CD14-positive monocyte (primary cell): ENCODE measurements at regions not wholly inside any gene's neighbourhood (a gene's known extent, or its start where the extent isn't known, plus 50 kb on each side); places are given as distances from the start of the nearest gene placed in this dataset.

Experiments used
- DNase-seq, 3 donors: peaks; one replicate each; pipeline ENCODE4 v3.0.0-alpha.2; 2011 to 2022
- H2AFZ ChIP-seq: 2 replicates; pipeline ENCODE4 v1.6.0; 2012; ENCODE audit warnings: mild to moderate bottlenecking, low read depth, low read length, inconsistent platforms; ENCODE audit not compliant: insufficient read depth, poor library complexity, severe bottlenecking
- H3K27ac ChIP-seq, 2 donors: 1 replicate in 1 of 2; 2 replicates in 1 of 2; pipeline ENCODE4 v1.5.1; 2012 to 2013; ENCODE audit warnings: low read length in 2 of 2, control low read depth in 1 of 2, inconsistent platforms in 1 of 2, low read depth in 1 of 2, mild to moderate bottlenecking in 1 of 2
- H3K27me3 ChIP-seq, 2 donors: one replicate each; pipeline versions ENCODE4 v1.6.0 to v1.6.1; 2011 to 2013; ENCODE audit warnings: low read length in 2 of 2; ENCODE audit not compliant: control insufficient read depth in 2 of 2, insufficient read depth in 2 of 2
- H3K36me3 ChIP-seq, 2 donors: replicated peaks in 1 of 2; 1 replicate in 1 of 2; 2 replicates in 1 of 2; pipeline versions ENCODE4 v1.5.1 to v1.6.1; 2012 to 2013; ENCODE audit warnings: low read length in 2 of 2, control low read depth in 1 of 2, inconsistent platforms in 1 of 2, mild to moderate bottlenecking in 1 of 2; ENCODE audit not compliant: insufficient read depth in 2 of 2, control insufficient read depth in 1 of 2
- H3K4me1 ChIP-seq, 2 donors: 1 replicate in 1 of 2; 2 replicates in 1 of 2; pipeline versions ENCODE4 v1.5.1 to v1.6.1; 2012 to 2013; ENCODE audit warnings: low read length in 2 of 2, control low read depth in 1 of 2, inconsistent platforms in 1 of 2, mild to moderate bottlenecking in 1 of 2, moderate library complexity in 1 of 2; ENCODE audit not compliant: insufficient read depth in 2 of 2, control insufficient read depth in 1 of 2
- H3K4me2 ChIP-seq: replicated peaks from 2 replicates; pipeline ENCODE3; 2012; ENCODE audit warnings: low read length, moderate library complexity, mild to moderate bottlenecking; ENCODE audit not compliant: poor library complexity, severe bottlenecking; ENCODE audit errors: extremely low read depth
- H3K4me3 ChIP-seq, 3 experiments: fragments of 200-600 bp in 1 of 3; sonication (generic) in 1 of 3; replicated peaks in 1 of 3; 1 replicate in 2 of 3; 2 replicates in 1 of 3; pipeline ENCODE4 v1.5.1; 2011 to 2013; ENCODE audit warnings: low read length in 3 of 3, mild to moderate bottlenecking in 3 of 3, control low read depth in 2 of 3, low read depth in 2 of 3, inconsistent platforms in 1 of 3, moderate library complexity in 1 of 3
- H3K79me2 ChIP-seq: 2 replicates; pipeline ENCODE4 v1.6.0; 2012; ENCODE audit warnings: mild to moderate bottlenecking, control low read depth, inconsistent platforms, low read length, moderate library complexity; ENCODE audit not compliant: insufficient read depth
- H3K9ac ChIP-seq: 2 replicates; pipeline ENCODE4 v1.6.0; 2017; ENCODE audit warnings: low read length, mild to moderate bottlenecking; ENCODE audit not compliant: insufficient read depth, poor library complexity, severe bottlenecking
- H3K9me3 ChIP-seq, 2 donors: replicated peaks in 1 of 2; 1 replicate in 1 of 2; 2 replicates in 1 of 2; pipeline versions ENCODE4 v1.5.1 to v1.6.1; 2012 to 2013; ENCODE audit warnings: low read length in 2 of 2, control low read depth in 1 of 2; ENCODE audit not compliant: control insufficient read depth in 1 of 2, insufficient read depth in 1 of 2
- H4K20me1 ChIP-seq: 2 replicates; pipeline ENCODE4 v1.6.0; 2012; ENCODE audit warnings: mild to moderate bottlenecking, low read length, control low read depth, moderate library complexity; ENCODE audit not compliant: insufficient read depth
- H3K27ac Mint-ChIP-seq, 7 donors: one replicate each; pipeline ENCODE4 v1.8.0; 2020; ENCODE audit warnings: mild to moderate bottlenecking in 7 of 7, mixed read lengths in 7 of 7, moderate library complexity in 6 of 7, inconsistent platforms in 2 of 7
- H3K27me3 Mint-ChIP-seq, 3 donors: one replicate each; pipeline ENCODE4 v1.8.0; 2021 to 2022; ENCODE audit warnings: low read depth in 3 of 3, mild to moderate bottlenecking in 3 of 3, mixed read lengths in 3 of 3, moderate library complexity in 3 of 3, inconsistent platforms in 1 of 3
- H3K36me3 Mint-ChIP-seq, 2 donors: one replicate each; pipeline ENCODE4 v1.8.0; 2020; ENCODE audit warnings: mixed read lengths in 2 of 2, inconsistent platforms in 1 of 2, mild to moderate bottlenecking in 1 of 2
- H3K4me1 Mint-ChIP-seq: one replicate; pipeline ENCODE4 v1.8.0; 2020; ENCODE audit warnings: mild to moderate bottlenecking, mixed read lengths
- H3K4me3 Mint-ChIP-seq, 2 donors: one replicate each; pipeline ENCODE4 v1.8.0; 2020; ENCODE audit warnings: mild to moderate bottlenecking in 2 of 2, mixed read lengths in 2 of 2, moderate library complexity in 1 of 2
- H3K9me3 Mint-ChIP-seq, 7 donors: one replicate each; pipeline ENCODE4 v1.8.0; 2020 to 2022; ENCODE audit warnings: mixed read lengths in 7 of 7, mild to moderate bottlenecking in 6 of 7, moderate library complexity in 6 of 7, inconsistent platforms in 2 of 7
- WGBS: methylation state at CpG from one replicate; pipeline ENCODE4 v1.1.5; 2013; ENCODE audit warnings: missing lambda C conversion rate; ENCODE audit not compliant: insufficient coverage; 5-methylcytosine and 5-hydroxymethylcytosine counted together
- intact Hi-C, 2 donors: fragments of 100-400 bp; cut with micrococcal nuclease; formaldehyde crosslinking; loops; one replicate each; pipeline versions ENCODE4 v1.15.0 to v1.15.1; 2023
- TF ChIP-seq, protein P1 (sequence below): fragments of 200-600 bp; IDR thresholded peaks from one replicate; pipeline ENCODE4 v1.8.0; 2022; ENCODE audit warnings: antibody characterized with exemption, mild to moderate bottlenecking

DNA sequence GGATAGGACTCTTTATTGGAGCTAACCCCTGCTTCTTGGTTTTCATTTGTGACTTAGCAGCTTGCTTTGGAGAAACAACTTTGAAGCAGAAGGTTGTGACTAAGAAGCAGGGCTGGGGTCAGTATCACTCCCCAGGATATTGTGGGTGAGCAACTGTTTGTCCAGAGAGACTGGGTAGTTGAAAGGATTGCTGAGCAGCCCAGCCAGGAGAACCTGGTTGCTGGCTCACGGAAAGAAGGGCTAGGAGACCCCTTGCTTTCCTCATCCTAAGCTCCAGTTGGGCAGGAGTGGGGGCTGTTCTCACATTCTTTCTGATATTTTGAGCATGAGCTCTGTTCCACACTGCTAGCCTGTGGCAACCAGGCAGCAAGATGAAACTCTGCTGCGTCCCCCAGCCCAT lies 151.2 kb downstream of the CBLN1 start:
- Histone ChIP-seq H2AFZ (no peak overlapping the region), H3K4me2 (no peak overlapping the region), H3K4me1 (no peaks in the 10 kb centered on the region), H3K9me3 (no peaks in the 10 kb centered on the region), H3K36me3 (no peaks in the 10 kb centered on the region), H4K20me1 (no peaks in the 10 kb centered on the region), H3K27me3 (no peaks in the 10 kb centered on the region), H3K79me2 (no peaks in the 10 kb centered on the region), H3K27ac (no peak overlapping the region), H3K4me3 (no peak overlapping the region), H3K9ac (no peak overlapping the region)
- TF ChIP-seq, protein P1, sequence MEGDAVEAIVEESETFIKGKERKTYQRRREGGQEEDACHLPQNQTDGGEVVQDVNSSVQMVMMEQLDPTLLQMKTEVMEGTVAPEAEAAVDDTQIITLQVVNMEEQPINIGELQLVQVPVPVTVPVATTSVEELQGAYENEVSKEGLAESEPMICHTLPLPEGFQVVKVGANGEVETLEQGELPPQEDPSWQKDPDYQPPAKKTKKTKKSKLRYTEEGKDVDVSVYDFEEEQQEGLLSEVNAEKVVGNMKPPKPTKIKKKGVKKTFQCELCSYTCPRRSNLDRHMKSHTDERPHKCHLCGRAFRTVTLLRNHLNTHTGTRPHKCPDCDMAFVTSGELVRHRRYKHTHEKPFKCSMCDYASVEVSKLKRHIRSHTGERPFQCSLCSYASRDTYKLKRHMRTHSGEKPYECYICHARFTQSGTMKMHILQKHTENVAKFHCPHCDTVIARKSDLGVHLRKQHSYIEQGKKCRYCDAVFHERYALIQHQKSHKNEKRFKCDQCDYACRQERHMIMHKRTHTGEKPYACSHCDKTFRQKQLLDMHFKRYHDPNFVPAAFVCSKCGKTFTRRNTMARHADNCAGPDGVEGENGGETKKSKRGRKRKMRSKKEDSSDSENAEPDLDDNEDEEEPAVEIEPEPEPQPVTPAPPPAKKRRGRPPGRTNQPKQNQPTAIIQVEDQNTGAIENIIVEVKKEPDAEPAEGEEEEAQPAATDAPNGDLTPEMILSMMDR = no peak
- intact Hi-C loops = loop anchor here in 1 of 2 donors (10.0 kb wide), 1 partner anchor 56 kb away; no protein-coding TSS in a partner anchor
- 80% methylated on average over 1 of the region's 2 CpGs for WGBS
- Mint-ChIP-seq H3K36me3 (no peaks in the 10 kb centered on the region), H3K4me3 (no peak overlapping the region), H3K27me3 (no peaks in the 10 kb centered on the region), H3K9me3 (peaks cover 0 to 4% (median 0%) of the 10 kb centered on the region in 7 donors), H3K27ac (no peak overlapping the region), H3K4me1 (no peaks in the 10 kb centered on the region)
- no peak for DNase-seq

DNA sequence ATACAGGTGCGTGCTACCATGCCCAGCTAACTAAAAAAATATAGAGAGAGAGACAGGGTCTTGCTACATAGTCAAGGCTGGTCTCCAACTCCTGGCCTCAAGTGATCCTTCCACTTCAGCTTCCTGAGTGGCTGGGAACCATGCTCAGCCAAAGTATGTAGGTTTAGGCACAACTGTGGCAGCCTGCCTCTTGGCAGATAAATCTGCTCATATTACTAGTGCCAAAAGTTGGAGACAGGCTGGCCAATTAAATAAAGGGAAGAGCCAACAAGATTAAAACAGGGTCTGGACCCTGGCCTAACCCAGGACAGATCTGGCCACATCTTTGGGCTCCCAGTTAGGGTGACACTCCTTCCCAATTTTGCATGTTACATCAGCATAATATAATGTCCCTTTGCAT lies 151.7 kb downstream of the CBLN1 start:
- Histone ChIP-seq H3K79me2 (no peaks in the 10 kb centered on the region), H3K36me3 (no peaks in the 10 kb centered on the region), H3K27me3 (no peaks in the 10 kb centered on the region), H3K4me1 (no peaks in the 10 kb centered on the region), H3K4me3 (no peak overlapping the region), H2AFZ (no peak overlapping the region), H3K27ac (no peak overlapping the region), H3K4me2 (no peak overlapping the region), H3K9ac (no peak overlapping the region), H3K9me3 (no peaks in the 10 kb centered on the region), H4K20me1 (no peaks in the 10 kb centered on the region)
- intact Hi-C loops = loop anchor here in 1 of 2 donors (10.0 kb wide), 1 partner anchor 55 kb away; no protein-coding TSS in a partner anchor
- DNase-seq = no peak
- TF ChIP-seq, protein P1 = no peak
- H3K4me1 Mint-ChIP-seq = no peaks in the 10 kb centered on the region
- H3K27me3 Mint-ChIP-seq = no peaks in the 10 kb centered on the region
- H3K36me3 Mint-ChIP-seq = no peaks in the 10 kb centered on the region
- no peak overlapping the region for H3K4me3 Mint-ChIP-seq
- H3K27ac Mint-ChIP-seq = no peak overlapping the region
- peaks cover 0 to 4% (median 0%) of the 10 kb centered on the region in 7 donors for H3K9me3 Mint-ChIP-seq
- WGBS = no CpG with 5 or more reads among the region's 1 CpG
